Transverse colon (tissue), 4 donors: ENCODE measurements at regions not wholly inside any gene's neighbourhood (a gene's known extent, or its start where the extent isn't known, plus 50 kb on each side); places are given as distances from the start of the nearest gene placed in this dataset.

ENCODE experiments used
- DNase-seq: peaks from one replicate; pipeline ENCODE4 v3.0.0-alpha.2; 2019
- H3K27ac ChIP-seq, 4 donors: fragments of 200-600 bp; sonication (generic); 2 replicates each; pipeline ENCODE4 v1.5.1; 2016 to 2018; ENCODE audit warnings: inconsistent platforms in 4 of 4
- H3K27me3 ChIP-seq: fragments of 200-600 bp; sonication (generic); 2 replicates; pipeline ENCODE4 v1.5.1; 2017; ENCODE audit warnings: inconsistent platforms
- H3K36me3 ChIP-seq, 4 donors: fragments of 200-600 bp; sonication (generic); 2 replicates each; pipeline ENCODE4 v1.5.1; 2017 to 2019; ENCODE audit warnings: inconsistent platforms in 4 of 4
- H3K4me1 ChIP-seq, 4 donors: fragments of 200-600 bp; sonication (generic); 2 replicates each; pipeline ENCODE4 v1.5.1; 2017 to 2020; ENCODE audit warnings: inconsistent platforms in 4 of 4
- H3K4me3 ChIP-seq, 4 donors: fragments of 200-600 bp; sonication (generic); 1 replicate in 1 of 4; 2 replicates in 3 of 4; pipeline versions ENCODE4 v1.5.1 to v1.6.1; 2017 to 2019; ENCODE audit warnings: inconsistent platforms in 4 of 4
- H3K9me3 ChIP-seq, 2 donors: fragments of 200-600 bp; sonication (generic); 2 replicates each; pipeline ENCODE4 v1.5.1; 2017 to 2019; ENCODE audit warnings: inconsistent platforms in 2 of 2
- EP300 ChIP-seq: sonication (generic); formaldehyde crosslinking; IDR thresholded peaks from one replicate; pipeline ENCODE4 v1.6.1; 2017; ENCODE audit warnings: antibody characterized with exemption, low read depth
- POLR2A ChIP-seq: fragments of 450-650 bp; IDR thresholded peaks from one replicate; pipeline ENCODE4 v1.6.1; 2016; ENCODE audit warnings: antibody characterized with exemption, mild to moderate bottlenecking, moderate library complexity
- POLR2AphosphoS5 ChIP-seq, 3 donors: sonication (generic); formaldehyde crosslinking; IDR thresholded peaks; one replicate each; pipeline ENCODE4 v1.6.1; 2016; ENCODE audit warnings: antibody characterized with exemption in 3 of 3
- WGBS, 2 donors: methylation state at CpG; one replicate each; pipeline ENCODE4 v1.1.5; 2018; ENCODE audit warnings: low coverage in 1 of 2; 5-methylcytosine and 5-hydroxymethylcytosine counted together
- in situ Hi-C, 4 donors: fragments of 200-750 bp; cut with MboI; loops; one replicate each; pipeline versions ENCODE4 v1.15.0 to v1.15.1; 2017; ENCODE audit warnings: low sequenced_read_pairs in 3 of 4, low pct_ligation_motif_present in 1 of 4, low pct_unique_long_range_greater_than_20kb in 1 of 4
- intact Hi-C: fragments of 100-400 bp; cut with DNase I; formaldehyde crosslinking; loops from one replicate; pipeline ENCODE4 v1.15.1; 2023; ENCODE audit warnings: low total_unique reads
- TF ChIP-seq, protein P1 (sequence below), 5 experiments: fragments of 200-600 bp in 3 of 5; fragments of 450-650 bp in 2 of 5; sonication (generic) in 3 of 5; IDR thresholded peaks; 1 replicate in 2 of 5; 2 replicates in 3 of 5; pipeline ENCODE4 v1.5.1; 2016 to 2017; ENCODE audit warnings: antibody characterized with exemption in 5 of 5, inconsistent platforms in 3 of 5, mild to moderate bottlenecking in 2 of 5, moderate library complexity in 1 of 5

DNA sequence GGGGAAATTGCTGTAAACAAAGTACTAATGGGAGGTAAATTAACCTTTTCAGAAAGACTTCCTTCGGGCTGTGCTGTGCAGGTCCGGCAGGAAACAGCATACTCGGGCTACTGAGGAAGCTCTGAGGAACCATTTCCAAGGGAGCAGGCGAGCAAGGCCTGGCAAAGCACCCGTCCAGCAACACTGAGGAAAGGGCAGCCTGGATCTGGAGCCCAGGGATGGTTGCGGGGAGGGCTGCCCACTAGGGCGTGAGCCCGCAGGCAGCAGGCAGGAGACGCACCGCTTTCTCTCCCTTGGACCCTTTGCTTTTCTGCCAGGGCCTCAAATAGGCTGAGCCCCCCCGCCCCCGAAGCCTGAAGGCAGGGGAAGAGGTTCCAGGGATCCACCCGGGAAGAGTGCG, 89.5 kb downstream of the SOX11 start:
- WGBS, 2 donors: 82 to 84% methylated on average over 7 to 14 of the region's 14 CpGs
- no peak for DNase-seq
- intact Hi-C loops: no loop called here
- no peaks in the 10 kb centered on the region for H3K4me1 ChIP-seq
- H3K27ac ChIP-seq: no peak overlapping the region
- TF ChIP-seq, protein P1, sequence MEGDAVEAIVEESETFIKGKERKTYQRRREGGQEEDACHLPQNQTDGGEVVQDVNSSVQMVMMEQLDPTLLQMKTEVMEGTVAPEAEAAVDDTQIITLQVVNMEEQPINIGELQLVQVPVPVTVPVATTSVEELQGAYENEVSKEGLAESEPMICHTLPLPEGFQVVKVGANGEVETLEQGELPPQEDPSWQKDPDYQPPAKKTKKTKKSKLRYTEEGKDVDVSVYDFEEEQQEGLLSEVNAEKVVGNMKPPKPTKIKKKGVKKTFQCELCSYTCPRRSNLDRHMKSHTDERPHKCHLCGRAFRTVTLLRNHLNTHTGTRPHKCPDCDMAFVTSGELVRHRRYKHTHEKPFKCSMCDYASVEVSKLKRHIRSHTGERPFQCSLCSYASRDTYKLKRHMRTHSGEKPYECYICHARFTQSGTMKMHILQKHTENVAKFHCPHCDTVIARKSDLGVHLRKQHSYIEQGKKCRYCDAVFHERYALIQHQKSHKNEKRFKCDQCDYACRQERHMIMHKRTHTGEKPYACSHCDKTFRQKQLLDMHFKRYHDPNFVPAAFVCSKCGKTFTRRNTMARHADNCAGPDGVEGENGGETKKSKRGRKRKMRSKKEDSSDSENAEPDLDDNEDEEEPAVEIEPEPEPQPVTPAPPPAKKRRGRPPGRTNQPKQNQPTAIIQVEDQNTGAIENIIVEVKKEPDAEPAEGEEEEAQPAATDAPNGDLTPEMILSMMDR (IDR thresholded peaks at IDR 0.05): no peak
- no peak for TF ChIP-seq EP300
- no peak for TF ChIP-seq POLR2A
- no peak for TF ChIP-seq POLR2AphosphoS5 (IDR thresholded peaks at IDR 0.05)
- no peaks in the 10 kb centered on the region for H3K27me3 ChIP-seq
- in situ Hi-C loops: no loop called here
- H3K36me3 ChIP-seq: no peaks in the 10 kb centered on the region
- no peak overlapping the region for H3K4me3 ChIP-seq
- H3K9me3 ChIP-seq: no peaks in the 10 kb centered on the region

DNA sequence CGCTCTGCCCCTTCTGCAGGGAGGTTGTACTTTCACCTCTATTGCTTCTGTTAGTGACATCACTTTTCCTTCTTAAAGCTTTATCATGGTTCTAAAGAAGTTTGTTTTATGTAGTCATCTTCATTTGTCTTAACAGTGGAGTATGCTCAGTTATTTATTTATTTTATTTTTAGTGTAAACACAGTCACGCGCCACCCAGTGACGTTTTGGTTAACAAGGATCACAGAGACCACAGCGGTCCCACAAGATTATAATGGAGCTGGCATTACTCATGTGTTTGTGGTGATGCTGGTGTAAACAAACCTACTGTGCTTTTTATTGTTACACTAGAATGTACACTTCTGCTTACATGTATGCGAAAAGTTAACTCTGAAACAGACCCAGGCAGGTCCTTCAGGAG, 89.9 kb downstream of the SOX11 start:
- in situ Hi-C loops: no loop called here
- Histone ChIP-seq H3K9me3 (no peaks in the 10 kb centered on the region), H3K4me1 (no peaks in the 10 kb centered on the region), H3K4me3 (no peak overlapping the region), H3K27ac (no peak overlapping the region), H3K27me3 (no peaks in the 10 kb centered on the region), H3K36me3 (no peaks in the 10 kb centered on the region)
- TF ChIP-seq POLR2A (no peak), POLR2AphosphoS5 (IDR thresholded peaks at IDR 0.05) (no peak), EP300 (no peak)
- TF ChIP-seq, protein P1 (IDR thresholded peaks at IDR 0.05): no peak
- DNase-seq: no peak
- 76 to 79% methylated on average over 6 of the region's 6 CpGs for WGBS, 2 donors
- intact Hi-C loops: no loop called here

DNA sequence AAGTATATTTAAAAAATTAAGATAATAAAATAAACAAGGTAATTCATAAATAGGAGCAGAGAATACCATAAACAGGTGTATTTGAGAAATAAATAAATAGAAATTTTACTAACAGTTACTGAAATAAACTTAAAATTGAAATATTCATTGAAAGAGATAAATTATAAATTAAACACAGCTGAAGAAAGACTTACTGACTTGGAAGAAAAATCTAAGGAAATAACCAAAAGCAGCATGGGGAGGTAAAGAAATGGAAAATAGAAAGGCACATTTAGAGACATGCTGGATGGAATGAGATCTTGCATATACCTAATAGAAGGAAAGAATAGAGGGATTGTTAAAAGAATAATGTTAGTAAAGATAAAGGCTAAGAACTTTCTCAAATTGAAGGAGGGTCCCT, 96.3 kb downstream of the SOX11 start:
- TF ChIP-seq EP300: no peak
- TF ChIP-seq POLR2A: no peak
- TF ChIP-seq, protein P1 (IDR thresholded peaks at IDR 0.05): no peak
- TF ChIP-seq POLR2AphosphoS5 (IDR thresholded peaks at IDR 0.05): no peak
- in situ Hi-C loops: no loop called here

DNA sequence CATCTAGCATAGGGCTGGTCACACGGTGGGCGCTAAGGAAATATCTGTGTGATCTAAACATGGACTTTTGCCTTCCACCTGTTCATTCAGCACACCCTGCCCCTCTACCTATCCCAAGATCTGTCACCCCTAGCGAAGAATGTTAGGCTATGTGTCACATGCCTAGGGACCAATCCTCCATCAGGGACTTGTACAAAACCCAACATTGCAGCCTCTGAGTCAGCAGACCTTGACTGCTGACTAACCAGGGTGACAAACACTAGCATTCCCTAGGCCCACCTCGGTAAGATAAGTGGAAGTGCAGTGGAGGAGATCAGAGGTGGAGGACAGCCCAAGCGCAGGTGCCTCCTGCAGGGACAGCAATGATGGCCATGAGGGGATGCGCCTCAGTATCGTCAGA, 99.2 kb downstream of the SOX11 start:
- H3K9me3 ChIP-seq: peaks cover 2 to 6% of the 10 kb centered on the region in 2 donors
- in situ Hi-C loops: no loop called here

More for the DNA sequence above, 96.3 kb downstream of the SOX11 start:
- intact Hi-C loops: no loop called here
- Histone ChIP-seq H3K27ac (no peak overlapping the region), H3K4me1 (no peaks in the 10 kb centered on the region), H3K9me3 (peaks cover 2 to 6% of the 10 kb centered on the region in 2 donors), H3K27me3 (no peaks in the 10 kb centered on the region), H3K36me3 (no peaks in the 10 kb centered on the region), H3K4me3 (no peak overlapping the region)
- DNase-seq: no peak

More for the DNA sequence above, 99.2 kb downstream of the SOX11 start:
- no peaks in the 10 kb centered on the region for H3K27me3 ChIP-seq
- WGBS, 2 donors: 85% methylated on average over 7 of the region's 7 CpGs; no CpG with 5 or more reads in 1 of the 2 donors
- intact Hi-C loops: no loop called here
- H3K4me1 ChIP-seq: no peaks in the 10 kb centered on the region
- DNase-seq: no peak
- H3K27ac ChIP-seq: no peak overlapping the region
- no peaks in the 10 kb centered on the region for H3K36me3 ChIP-seq
- H3K4me3 ChIP-seq: no peak overlapping the region
- TF ChIP-seq POLR2AphosphoS5 (IDR thresholded peaks at IDR 0.05): no peak
- no peak for TF ChIP-seq POLR2A
- TF ChIP-seq EP300: no peak
- TF ChIP-seq, protein P1 (IDR thresholded peaks at IDR 0.05): no peak
